ENCODE measurements at regions not wholly inside any gene's neighbourhood (a gene's known extent, or its start where the extent isn't known, plus 50 kb on each side); places are given as distances from the start of the nearest gene placed in this dataset.
"Not testable (repeated sequence)": the region's sequence is repeated elsewhere in the genome, so short reads cannot be mapped to it uniquely, and the experiment has no call there.

DNA sequence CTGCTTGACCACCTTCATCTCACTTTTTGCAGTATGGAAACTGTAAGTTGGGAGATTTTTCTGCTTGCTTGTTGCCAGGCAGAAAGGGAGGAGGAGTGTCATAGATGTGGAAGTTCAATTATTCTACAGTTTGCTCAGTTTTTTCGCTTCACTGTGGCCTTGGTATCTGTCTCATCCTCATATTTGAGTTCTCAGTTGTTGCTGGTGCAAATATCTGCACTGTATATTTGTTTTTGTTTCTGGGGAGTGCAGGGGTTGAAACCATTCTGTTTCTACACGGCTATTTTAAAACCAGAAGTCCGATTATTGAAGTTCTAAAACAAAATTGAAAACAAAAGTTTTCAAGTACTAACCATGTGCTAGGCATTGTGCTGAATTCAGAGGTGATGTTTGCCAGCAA lies 153.4 kb downstream of the JRKL start:
- Mint-ChIP-seq H3K4me1 (no peaks in the 10 kb centered on the region), H3K27ac (no peak overlapping the region), H3K9me3 (no peaks in the 10 kb centered on the region), H3K27me3 (ENCODE audit: insufficient read depth, low read depth, poor library complexity) (no peaks in the 10 kb centered on the region), H3K36me3 (ENCODE audit: low read depth) (no peaks in the 10 kb centered on the region), H3K4me3 (no peak overlapping the region)
- TF ChIP-seq, protein P1, sequence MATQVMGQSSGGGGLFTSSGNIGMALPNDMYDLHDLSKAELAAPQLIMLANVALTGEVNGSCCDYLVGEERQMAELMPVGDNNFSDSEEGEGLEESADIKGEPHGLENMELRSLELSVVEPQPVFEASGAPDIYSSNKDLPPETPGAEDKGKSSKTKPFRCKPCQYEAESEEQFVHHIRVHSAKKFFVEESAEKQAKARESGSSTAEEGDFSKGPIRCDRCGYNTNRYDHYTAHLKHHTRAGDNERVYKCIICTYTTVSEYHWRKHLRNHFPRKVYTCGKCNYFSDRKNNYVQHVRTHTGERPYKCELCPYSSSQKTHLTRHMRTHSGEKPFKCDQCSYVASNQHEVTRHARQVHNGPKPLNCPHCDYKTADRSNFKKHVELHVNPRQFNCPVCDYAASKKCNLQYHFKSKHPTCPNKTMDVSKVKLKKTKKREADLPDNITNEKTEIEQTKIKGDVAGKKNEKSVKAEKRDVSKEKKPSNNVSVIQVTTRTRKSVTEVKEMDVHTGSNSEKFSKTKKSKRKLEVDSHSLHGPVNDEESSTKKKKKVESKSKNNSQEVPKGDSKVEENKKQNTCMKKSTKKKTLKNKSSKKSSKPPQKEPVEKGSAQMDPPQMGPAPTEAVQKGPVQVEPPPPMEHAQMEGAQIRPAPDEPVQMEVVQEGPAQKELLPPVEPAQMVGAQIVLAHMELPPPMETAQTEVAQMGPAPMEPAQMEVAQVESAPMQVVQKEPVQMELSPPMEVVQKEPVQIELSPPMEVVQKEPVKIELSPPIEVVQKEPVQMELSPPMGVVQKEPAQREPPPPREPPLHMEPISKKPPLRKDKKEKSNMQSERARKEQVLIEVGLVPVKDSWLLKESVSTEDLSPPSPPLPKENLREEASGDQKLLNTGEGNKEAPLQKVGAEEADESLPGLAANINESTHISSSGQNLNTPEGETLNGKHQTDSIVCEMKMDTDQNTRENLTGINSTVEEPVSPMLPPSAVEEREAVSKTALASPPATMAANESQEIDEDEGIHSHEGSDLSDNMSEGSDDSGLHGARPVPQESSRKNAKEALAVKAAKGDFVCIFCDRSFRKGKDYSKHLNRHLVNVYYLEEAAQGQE (IDR thresholded peaks at IDR 0.05; ENCODE audit: unreplicated experiment): no peak
- TF ChIP-seq EZH2phosphoT487 (IDR thresholded peaks at IDR 0.05; ENCODE audit: unreplicated experiment): no peak
- no peak for TF ChIP-seq ZNF462 (CRISPR knock-in tag; IDR thresholded peaks at IDR 0.05)
- TF ChIP-seq ZNF331 (CRISPR knock-in tag; IDR thresholded peaks at IDR 0.05; ENCODE audit: low read depth): no peak
- TF ChIP-seq EZH2 (IDR thresholded peaks at IDR 0.05; ENCODE audit: low read depth, unreplicated experiment): no peak
- Histone ChIP-seq H3K4me1 (ENCODE audit: insufficient read depth) (no peaks in the 10 kb centered on the region; the same call in 1 of the 2 replicates), H3K79me2 (replicated peaks; ENCODE audit: insufficient read depth) (no peaks in the 10 kb centered on the region), H3K4me2 (no peak overlapping the region), H3K27ac (ENCODE audit: low read depth) (no peak overlapping the region), H2AFZ (peak overlapping the region; percentile 57), H3K27me3 (ENCODE audit: insufficient read depth) (no peaks in the 10 kb centered on the region), H4K20me1 (replicated peaks; ENCODE audit: insufficient read depth) (no peaks in the 10 kb centered on the region), H3K36me3 (ENCODE audit: insufficient read depth) (no peaks in the 10 kb centered on the region), H3K9me2 (ENCODE audit: insufficient read depth) (0 out of 2 replicates have a peak, but pooled peaks cover 4% of the 10 kb centered on the region), H3K4me3 (no peak overlapping the region), H3F3A (replicated peaks; ENCODE audit: low read depth) (no peaks in the 10 kb centered on the region)
- DNase-seq (ENCODE audit: low spot score): no peak
- ATAC-seq: no peak

DNA sequence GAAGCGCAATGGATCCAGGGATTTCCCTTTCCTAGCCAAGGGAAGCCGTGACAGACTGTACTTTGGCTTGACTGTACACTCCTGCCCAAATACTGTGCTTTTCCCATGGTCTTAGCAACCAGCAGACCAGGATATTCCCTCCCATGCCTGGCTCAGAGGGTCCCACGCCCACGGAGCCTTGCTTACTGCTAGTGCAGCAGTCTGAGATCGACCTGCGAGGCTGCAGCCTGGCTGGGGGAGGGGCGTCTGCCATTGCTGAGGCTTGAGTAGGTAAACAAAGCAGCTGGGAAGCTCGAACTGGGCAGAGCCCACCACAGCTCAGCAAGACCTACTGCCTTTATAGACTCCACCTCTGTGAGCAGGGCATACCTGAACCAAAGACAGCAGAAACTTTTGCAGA lies 155.4 kb downstream of the JRKL start:
- H3K4me1 ChIP-seq (ENCODE audit: insufficient read depth); H3K79me2 ChIP-seq (replicated peaks; ENCODE audit: insufficient read depth); DNase-seq (ENCODE audit: low spot score); H3K4me1 Mint-ChIP-seq; H4K20me1 ChIP-seq (replicated peaks; ENCODE audit: insufficient read depth); H3F3A ChIP-seq (replicated peaks; ENCODE audit: low read depth); H3K9me3 Mint-ChIP-seq; H3K9me2 ChIP-seq (ENCODE audit: insufficient read depth); H3K27me3 ChIP-seq (ENCODE audit: insufficient read depth); H3K27ac Mint-ChIP-seq; H3K27ac ChIP-seq (ENCODE audit: low read depth); H3K27me3 Mint-ChIP-seq (ENCODE audit: insufficient read depth, low read depth, poor library complexity); H3K4me3 ChIP-seq; H3K36me3 ChIP-seq (ENCODE audit: insufficient read depth); H3K4me3 Mint-ChIP-seq; H3K4me2 ChIP-seq; ATAC-seq; H3K36me3 Mint-ChIP-seq (ENCODE audit: low read depth): not testable (repeated sequence)
- H2AFZ ChIP-seq: peak overlapping the region; percentile 97

All from GM23338 (cell line).